Stimulated activated CD4-positive, alpha-beta T cell treated with anti-CD3 and anti-CD28 coated beads, TNF-alpha, amount 100 ng/mL, for 24 hours (primary cell): ENCODE measurements at regions not wholly inside any gene's neighbourhood (a gene's known extent, or its start where the extent isn't known, plus 50 kb on each side); places are given as distances from the start of the nearest gene placed in this dataset.
"Not testable (repeated sequence)": the region's sequence is repeated elsewhere in the genome, so short reads cannot be mapped to it uniquely, and the experiment has no call there.

Experiments
- DNase-seq, 3 experiments: peaks; one replicate each; pipeline ENCODE4 v3.0.0-alpha.2; 2020; ENCODE audit warnings: low read depth in 3 of 3

GRCh38 chr6:22106451-22106850, 190.4 kb downstream of the PRL start:
- DNase-seq = no peak

DNA sequence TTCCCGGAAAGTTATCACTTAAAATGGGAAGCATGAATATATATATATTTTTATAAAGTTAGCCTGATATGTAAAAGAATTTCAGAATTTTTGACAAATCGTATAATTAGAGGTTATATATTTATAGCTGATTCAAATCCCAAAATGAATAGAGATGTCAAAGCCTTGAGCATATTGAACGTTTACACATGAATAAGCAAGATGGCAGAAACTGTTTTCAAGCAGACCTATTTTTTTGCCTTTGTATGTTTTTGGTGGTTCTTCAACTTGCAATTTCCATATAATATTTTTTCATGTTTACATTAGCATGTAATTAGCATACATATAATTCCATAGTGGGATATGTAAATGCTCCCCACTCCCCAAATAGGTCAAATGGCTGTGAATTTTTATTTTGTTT, 189.9 kb downstream of the PRL start:
- DNase-seq = no peak

DNA sequence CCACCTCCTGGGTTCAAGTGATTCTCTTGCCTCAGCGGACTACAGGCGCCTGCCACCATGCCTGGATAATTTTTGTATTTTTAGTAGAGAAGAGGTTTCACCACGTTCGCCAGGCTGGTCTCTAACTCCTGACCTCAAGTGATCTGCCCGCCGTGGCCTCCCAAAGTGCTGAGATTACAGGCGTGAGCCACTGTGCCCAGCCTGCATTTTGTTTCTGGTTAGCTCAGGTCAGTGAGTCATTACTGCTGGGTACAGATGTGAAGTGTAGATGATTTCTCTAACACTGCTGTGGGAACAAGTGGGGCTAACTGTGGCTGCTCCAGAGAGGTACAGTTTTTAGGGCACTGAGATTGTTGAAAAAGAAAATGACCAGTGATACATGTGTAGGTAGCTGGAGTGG, 188.6 kb downstream of the PRL start:
- no peak for DNase-seq

DNA sequence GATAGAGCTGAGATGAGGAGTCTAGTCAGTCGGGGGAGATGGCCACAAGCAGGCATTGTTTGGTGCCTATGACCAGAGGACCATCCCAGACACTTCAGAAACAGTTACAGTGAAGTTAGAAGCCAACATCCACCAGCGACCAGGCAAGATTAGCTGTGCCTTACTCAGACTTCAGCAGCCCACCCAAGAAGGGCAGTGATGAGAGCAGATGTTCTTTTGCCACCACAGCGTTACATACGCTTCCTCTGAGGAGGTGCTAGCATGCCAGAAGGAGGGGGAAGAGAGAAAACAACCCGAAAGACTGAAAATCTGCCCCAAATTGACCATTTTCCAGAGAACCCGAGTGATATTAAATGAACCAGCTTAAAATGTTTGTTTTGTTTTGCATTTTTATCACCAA, 186.8 kb downstream of the PRL start:
- no peak for DNase-seq

DNA sequence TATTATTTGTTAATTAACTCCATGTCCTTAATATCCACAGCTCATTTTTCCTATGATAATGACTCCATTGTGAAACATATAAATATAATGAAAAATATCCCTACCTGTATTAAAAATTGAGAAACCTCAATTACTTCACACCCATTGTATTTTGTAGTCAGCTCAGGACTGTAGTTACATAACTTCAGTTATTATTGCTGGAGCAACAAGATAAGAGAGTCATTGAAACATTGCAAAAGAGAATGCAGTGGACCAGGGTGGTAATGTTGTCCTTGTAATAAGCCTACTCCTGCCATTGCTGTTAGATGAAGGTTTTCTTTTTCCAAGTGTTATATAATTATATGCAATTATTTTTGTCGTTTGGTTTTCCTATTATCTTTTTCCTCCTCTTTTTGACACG, 184.4 kb downstream of the PRL start:
- no peak for DNase-seq

DNA sequence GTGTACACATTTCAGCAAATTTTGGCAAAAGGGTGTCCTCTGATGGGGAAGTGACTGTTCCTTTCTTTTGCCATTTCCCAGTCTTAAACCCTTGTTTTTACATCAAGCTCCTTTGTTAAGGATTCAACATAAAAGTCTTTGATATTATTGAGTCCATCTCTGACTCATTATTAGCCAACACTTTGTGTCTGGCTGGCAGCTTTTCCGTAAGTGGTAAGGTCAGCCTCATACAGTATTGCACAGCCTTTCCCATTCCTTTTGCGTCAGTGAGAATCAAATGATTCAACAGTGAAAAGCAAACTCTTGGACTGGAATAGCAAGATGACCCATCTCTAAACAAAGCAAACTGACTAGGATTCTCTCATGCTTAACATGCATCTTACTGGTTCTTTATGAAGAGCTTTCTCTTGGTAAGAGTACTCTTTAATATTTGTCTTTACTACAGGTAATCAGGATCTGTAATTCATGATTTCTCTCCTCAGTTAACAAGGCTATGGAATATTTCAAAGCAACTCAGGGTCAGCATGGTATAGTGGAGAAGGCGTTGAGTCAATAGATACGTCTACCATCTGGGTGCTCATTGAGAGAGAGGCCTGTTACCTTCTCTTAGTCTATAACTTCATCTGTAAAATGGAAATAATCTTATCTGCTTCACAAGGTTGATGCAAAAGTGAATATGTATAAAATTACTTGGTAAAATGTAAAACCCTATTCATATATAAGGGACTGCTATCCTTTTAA, 183.6 kb downstream of the PRL start:
- DNase-seq = no peak

DNA sequence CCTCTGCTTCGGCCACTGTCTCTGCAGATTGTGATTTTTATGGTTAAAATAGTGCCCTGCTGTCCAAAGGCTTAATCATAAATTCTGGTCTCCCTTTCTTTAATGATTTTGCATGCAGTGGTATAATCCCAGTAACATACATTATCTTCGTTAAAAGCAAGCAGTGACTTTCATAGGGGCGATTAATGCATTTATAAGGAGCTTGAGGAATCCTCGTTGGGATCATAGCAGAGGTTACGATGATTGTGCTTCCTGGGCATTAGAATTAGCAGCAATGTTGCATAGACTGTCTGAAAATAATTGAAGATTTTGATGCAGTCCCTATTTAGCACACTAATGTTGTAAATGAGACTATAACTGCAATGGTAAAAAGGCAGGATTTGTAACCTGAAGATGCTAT, 181.3 kb downstream of the PRL start:
- DNase-seq = no peak

- no peak for DNase-seq
These were observed 179.2 kb downstream of the PRL start for GRCh38 chr6:22117631-22118030.

DNA sequence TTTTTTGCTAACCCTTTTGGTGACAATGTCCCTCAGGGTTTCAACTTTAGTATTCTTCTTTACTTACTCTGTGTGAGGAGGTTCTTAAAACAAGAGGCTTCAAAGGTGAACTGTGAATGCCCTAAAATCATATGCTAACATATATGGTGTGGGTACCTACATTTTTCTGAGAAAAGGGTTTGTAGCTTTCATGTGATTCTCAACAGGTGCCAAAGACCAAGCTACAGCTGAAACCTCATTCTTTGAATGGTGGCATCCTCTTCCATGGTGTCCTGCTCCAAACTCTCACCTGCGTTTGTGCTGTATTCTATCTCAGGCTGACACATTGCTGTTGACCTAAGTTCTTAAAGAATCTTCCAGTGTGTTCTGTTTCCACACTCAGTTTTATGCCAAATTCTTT, 177.3 kb downstream of the PRL start:
- DNase-seq = no peak

GRCh38 chr6:22124756-22125155, 172.1 kb downstream of the PRL start:
- DNase-seq = no peak

DNA sequence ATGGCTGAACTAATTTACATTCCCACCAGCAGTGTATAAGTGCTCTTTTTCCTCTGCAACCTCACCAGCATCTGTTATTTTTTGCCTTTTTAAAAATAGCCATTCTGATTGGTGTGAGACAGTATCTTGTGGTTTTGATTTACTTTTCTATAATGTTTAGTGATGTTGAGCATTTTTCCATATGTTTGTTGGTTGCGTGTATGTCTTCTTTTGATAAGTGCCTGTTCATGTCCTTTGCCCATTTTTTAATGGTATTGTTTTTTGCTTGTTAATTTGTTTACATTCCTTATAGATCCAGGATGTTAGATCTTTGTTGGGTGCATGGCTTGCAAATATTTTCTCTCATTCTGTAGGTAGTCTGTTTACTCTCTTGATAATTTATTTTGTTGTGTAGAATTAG, 169.9 kb downstream of the PRL start:
- no peak for DNase-seq

DNA sequence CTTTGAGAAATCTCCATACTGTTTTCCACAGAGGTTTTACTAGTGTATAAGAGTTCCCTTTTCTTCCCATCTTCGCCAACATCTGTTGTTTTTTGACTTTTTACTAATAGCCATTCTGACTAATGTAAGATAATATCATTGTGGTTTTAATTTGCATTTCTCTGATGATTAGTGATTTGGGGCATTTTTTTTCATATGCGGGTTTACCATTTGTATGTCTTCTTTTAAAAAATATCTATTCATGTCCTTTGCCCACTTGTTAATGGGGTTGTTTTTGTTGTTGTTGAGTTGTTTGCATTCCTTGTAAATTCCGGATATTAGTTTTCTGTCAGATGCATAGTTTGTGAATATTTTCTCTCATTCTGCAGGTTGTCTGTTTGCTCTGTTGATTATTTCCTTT, 167.1 kb downstream of the PRL start:
- DNase-seq = no peak

DNA sequence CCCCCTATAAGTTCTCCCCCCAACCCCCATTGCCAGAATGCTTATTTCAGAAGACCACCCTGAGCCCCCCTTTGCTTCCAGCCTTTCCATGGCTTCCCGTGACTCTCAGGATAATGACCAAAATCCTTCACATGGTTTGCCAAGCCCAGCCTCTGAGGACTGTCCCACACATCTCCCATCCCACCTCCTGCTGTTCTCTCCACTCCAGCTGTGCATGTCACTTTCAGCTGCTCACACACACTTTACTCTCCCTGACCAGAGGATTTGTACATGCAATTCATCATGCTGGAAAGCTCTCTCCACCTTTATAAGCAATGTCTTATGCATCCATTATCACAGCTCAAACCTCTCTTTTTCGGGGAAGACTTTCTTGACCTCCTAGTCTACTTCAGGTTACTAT, 164.2 kb downstream of the PRL start:
- DNase-seq = no peak

DNA sequence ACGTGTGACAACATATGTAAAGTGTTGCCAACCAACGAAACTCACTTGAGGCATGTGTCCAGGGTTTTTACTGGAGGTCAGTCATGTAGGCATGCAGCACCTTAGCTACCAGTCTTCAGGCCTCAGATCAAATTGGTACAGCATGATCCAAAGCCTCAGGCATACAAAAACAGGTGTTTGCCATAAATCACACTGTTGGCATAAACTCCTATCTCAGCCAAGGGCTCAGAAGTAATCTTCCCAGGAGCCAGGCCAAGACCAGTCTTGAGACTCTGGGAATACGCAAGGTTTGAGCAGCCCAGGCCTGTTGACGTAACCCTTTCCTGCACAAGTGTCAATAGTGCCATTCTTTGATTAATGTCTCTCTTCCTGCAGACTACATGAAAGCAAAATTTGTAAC, 163.5 kb downstream of the PRL start:
- DNase-seq = no peak

DNA sequence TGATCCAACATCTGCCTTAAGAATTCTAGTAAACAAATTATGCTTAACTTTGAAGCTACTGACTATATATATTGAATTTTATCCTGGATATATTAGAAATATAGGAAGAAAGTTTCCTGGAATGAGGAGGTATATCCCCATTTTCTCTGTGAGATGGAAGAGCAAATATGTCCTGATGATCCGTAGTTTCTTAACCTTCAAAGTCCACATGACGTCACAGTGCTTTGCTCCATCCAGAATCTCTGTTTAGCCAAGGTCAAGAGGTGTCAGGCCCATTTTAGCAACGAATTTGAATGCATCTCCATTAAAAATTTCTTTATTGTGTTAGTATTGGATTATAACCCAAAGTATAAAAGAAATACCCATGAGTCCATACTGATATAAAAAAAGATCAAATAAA, 162.5 kb downstream of the PRL start:
- no peak for DNase-seq

DNA sequence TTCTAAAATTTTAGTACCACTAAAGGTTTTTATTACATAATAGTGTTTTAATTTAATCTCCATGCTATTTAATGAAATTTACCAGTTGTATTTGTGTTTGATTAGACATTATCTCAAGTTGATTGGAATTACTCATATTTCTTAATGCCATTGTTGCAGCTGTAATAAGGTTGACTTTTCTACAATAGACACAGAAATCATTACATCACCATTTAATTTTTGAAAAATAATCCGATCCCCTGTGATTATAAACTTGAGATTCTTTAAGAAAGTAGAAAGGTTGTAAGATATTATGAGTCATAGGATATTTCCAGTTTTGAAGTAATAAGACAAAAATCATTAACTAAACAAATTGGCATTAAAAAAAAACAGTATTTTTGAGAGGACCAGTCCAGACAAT, 161.4 kb downstream of the PRL start:
- no peak for DNase-seq

- DNase-seq = not testable (repeated sequence)
These were observed 156.1 kb downstream of the PRL start for GRCh38 chr6:22140736-22141135.

DNA sequence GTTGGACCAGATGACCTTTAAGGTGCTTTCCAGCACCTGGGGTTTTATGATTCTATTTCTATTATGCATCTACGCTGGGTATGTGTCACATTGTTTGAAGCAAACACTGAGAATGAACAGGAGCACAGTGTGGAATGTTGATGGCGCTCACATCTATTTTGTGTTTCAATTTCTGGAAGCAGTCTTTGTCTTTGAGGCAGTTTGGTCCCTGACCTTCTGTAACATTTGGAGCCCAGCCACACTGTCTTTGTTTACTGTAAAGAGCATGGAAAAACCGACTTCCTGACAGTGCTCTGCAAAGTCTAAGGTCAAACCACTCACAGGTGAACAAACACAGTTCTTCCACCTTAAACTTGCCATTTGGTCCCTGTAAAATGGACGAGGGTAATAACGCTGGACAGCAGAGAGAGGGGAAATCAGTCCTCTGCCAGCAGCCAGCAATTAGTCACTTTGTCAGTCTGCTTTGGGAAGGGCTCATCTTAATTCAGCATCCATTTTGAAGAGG, 155.5 kb downstream of the PRL start:
- DNase-seq = no peak

DNA sequence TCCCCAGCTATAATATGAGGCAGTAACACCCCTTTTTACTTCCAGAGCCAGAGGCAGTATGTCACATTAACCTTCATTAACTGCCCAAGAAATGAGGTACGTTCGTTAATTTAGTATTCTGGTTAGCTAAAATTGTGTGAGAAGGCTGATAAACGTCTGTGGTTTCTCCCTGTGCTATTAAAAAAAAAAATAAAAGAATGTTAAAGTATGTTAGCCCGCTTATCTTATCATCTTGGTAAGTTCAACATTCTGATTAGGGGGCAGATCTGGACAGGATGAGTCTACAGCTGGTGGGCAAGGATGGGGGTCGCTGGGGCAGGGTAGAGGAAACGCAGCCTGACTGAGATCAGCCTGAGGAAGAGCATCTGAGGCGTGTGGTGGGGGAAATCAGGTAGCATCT, 154.0 kb downstream of the PRL start:
- no peak for DNase-seq

GRCh38 chr6:22145376-22145775, 151.5 kb downstream of the PRL start:
- DNase-seq = no peak

DNA sequence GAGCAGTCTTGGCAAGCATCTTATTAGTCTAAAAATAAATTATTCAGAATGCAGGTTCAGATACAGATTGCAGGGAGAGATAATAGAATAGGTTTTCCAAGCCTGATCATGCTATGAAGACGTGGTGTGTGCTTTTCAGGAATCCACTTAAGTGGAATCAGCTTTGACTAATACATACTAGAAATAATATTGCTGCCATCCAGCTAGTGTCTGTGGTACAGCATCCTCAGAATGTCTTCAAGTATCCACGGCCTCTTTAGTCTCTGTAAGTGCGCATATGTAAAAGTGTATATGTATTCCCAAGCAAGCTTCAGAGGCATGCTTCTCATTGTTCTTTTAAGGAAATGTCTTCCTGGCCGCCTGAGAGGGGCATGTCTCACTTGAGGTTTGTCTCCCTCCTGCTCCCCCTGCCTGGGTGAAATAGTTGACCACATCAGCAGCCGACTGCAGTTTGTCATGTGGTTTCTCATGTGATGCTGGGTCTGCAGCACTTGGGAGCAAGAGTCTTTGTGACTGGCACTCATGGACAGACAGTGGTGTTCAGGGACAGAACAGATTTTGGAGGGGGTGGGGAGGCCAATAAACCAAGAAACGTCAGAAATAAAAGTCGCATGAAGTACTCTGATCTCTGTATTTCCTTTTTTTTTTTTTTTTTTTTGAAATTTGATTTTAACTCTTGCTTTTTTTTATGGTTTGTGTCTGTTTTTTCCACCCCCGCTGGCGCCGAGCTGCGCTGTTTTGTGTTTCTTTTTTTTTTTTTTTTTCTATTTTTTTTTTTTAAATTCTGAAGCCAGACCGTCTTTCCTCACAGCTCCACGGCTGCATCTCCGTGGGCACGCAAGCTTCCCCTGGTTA, 150.8 kb downstream of the PRL start:
- DNase-seq = no peak

- no peak for DNase-seq
These were observed 150.2 kb downstream of the PRL start for GRCh38 chr6:22146678-22146930.

DNA sequence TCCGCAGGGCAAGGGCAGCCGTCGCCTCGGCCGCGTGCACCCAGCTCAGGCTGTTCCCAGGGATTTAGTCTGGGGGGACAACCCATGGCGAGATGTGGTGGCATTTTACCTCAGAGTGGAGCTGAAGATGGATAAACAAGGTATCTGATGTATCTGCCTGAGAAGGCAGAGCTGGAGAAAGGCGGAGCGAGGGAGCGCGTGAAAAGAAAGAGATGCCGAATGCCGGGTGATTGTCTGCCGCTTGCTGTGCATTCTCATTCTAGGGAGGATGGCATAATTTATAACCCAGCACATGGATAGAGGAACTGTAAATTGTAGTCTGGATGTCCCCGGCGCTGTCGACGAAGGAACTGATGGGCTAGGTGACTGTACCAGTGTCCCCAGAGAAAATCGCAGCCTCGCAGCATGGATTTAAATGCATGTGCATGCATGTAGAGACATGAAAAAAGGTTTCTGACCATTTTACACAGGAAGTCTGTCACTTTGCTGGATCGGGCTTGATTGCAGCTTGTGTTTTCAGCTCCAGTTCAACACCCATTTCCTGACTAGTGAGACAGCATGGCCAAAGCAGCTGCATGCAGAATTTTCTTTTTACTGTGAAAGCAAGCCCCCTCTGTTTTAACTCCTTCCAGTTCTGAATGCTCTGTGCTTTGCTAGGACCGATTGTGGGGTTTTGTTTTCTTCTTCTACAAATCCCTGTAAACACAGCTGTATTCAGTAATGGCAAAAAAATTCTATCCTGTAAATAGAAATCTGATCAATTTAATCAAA, 149.7 kb downstream of the PRL start:
- no peak for DNase-seq
